ENCODE measurements at regions not wholly inside any gene's neighbourhood (a gene's known extent, or its start where the extent isn't known, plus 50 kb on each side); places are given as distances from the start of the nearest gene placed in this dataset.

- no peak for DNase-seq
These were observed 324.7 kb downstream of the C4orf33 start for GRCh38 chr4:129420637-129421036.

- DNase-seq: no peak
These were observed 326.3 kb downstream of the C4orf33 start for GRCh38 chr4:129422277-129422676.

DNA sequence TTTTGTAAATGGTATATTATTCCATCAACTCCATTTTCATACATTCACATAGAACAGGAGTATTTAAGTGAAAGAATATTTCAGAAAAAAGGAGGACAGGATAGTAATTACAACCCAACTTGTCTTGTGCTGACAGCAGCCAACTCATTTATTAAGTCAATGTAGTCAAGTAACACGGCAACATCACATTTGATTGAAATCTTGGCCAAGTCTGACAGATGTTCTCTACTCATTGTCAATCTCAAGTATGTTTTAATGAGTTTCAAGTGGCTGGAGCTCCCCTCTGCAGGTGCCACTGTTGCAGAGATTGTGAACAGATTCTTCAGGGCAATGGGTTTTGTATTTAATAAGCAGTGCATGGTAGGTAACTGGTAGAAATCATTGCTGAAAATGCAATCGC, 332.5 kb downstream of the C4orf33 start:
- DNase-seq: no peak

GRCh38 chr4:129429581-129430320, 333.8 kb downstream of the C4orf33 start:
- DNase-seq: no peak

DNA sequence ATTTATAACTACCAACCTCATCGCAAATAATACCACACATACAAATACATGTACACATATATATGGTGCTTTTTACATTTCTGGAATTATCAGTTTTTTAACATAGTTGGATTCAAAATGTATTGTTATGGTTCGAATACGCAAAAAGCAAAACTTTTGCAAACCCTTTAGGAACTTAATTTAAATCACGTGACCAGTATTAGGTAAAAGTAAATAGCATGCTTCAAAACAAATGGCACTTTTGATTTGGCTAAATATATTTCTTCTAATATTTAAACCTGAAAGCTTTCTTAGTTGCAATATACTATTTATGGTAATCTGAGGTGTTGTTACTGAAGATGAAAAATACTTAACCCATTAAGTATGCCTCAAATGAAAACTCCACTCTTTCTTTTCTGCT, 341.4 kb downstream of the C4orf33 start:
- DNase-seq: no peak

DNA sequence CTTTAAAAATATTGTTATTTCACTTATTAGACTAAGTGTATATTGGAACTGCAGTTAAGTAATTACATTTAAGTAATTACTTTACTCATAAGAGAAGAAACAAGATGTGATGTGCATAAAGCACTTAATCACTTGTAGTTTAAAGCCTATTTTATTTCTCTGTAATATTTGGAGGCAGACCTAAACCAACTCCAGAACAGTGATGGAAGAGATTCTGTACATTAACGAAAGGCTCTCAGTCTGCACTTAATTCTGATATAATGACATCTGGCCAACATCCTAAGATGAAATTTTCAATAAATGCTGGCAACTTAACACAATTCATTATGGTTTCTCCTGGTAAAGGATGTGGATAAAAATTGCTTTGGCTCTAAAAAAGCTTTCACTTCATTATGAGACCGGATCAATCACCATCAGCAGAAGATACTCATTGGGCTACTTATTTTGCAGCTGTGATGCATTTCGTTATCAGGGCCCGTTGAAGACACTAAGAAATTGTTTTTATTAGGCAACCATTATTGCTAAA, 342.6 kb downstream of the C4orf33 start:
- no peak for DNase-seq

GRCh38 chr4:129446074-129446473, 350.1 kb downstream of the C4orf33 start:
- no peak for DNase-seq

DNA sequence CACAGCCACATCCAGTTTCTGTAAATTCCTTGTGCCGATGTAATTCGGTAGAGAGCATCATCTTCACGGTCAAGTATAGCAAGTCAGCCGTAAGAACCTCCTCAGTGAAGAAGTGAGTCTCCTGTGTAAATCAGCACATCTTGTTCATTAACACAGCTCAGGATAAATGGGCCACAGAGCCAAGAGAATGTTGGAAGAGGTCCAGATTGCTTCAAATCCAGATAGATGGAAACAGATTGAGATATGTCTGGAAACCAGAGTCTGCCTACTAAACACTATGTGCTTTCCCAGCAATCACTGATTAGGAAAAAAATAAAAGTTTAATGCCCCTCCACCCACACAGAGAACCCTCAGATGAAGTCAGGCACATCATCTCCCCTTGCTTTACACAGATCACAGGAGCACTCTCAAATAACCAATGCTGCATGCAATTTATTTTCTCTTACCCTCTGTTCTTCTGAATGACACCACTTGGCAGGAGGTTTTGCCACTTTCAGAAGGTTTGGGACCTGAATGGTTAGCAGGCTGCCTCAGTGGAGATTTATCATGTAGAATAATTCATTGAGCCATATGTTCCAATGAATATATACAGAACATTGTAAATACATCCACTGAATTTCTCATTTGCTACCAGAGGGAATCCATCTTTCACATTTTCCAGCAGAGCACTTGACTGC, 357.7 kb downstream of the C4orf33 start:
- DNase-seq: no peak

DNA sequence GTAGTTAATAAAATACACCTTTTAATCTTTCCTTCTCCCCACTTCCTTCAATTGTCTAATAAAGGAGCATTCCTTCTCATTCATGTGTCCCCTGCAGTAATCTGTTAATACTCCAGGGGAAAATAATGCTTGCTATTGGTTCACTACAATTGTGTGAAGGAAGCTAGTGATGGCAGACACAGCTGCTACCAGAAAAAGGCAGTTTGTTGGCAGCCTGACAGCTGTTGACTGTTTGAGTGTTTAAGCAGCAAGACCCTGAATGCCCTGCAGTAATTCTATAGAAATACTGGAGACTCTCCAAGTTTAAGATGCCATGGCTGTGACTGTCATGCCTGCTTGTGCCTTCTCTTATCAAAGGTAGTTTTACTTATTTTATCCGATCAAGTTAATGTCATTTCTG, 359.5 kb downstream of the C4orf33 start:
- DNase-seq: no peak

GRCh38 chr4:129468624-129469023, 372.7 kb downstream of the C4orf33 start:
- DNase-seq: no peak

DNA sequence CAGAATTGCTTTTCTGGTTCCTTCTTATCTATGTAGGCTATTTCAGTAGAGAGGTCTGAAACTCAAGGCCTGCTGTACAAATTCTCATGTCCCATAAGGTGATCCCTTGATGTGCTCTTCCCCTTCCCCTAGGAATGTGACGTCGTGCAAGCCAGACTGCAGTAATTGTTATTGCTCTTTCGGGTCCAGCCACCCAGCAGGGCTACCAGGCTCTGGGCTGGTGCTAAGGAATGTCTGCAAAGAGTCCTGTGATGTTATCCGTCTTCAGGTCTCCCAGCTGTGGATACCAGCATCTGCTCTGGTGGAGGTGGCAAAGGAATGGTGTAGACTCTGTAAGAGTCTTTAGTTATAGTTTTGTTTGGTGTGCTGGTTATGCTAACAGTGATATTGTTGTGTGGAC, 378.7 kb downstream of the C4orf33 start:
- no peak for DNase-seq

GRCh38 chr4:129481107-129481506, 385.2 kb downstream of the C4orf33 start:
- no peak for DNase-seq

DNA sequence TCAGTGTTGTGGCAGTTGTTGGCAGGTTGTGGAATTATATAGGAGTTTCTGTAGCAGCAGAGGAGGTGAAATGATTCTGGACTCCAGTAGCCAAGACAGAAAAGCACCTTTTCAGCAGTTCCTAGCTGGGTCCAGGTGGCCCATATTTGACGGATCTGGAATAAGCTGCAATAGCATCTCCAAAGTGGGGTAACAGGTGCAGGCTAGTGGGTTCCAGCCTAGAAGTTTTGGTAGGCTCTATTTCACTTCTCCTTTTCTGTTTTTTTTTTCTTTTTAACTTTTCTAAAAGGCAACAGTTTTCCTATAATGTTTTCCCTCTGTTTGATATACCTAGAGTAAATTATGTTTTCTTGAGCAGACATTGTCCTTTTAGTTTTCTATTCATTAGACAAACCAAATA, 392.5 kb downstream of the C4orf33 start:
- DNase-seq: no peak

GRCh38 chr4:129490516-129490915, 394.6 kb downstream of the C4orf33 start:
- DNase-seq: no peak

DNA sequence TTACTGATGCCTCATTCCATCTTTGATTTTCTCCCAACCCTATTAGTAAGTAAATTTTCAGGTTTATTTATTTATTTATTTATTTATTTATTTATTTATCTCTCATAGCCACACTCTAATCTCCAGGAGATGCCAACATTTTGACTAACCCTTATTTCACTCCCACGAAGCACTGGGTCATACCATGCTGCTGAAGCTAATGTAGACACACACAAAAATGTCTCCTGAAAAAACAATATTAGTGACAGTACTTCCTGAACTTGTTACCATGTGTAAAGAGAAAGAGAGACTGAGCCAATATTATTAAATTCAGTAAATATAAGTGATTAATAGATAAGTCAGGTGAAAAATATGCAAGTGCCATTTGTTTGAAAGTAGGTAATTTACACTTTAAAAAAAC, 402.7 kb downstream of the C4orf33 start:
- DNase-seq: no peak

- DNase-seq: no peak
These were observed 418.9 kb downstream of the C4orf33 start for GRCh38 chr4:129514852-129515251.

DNA sequence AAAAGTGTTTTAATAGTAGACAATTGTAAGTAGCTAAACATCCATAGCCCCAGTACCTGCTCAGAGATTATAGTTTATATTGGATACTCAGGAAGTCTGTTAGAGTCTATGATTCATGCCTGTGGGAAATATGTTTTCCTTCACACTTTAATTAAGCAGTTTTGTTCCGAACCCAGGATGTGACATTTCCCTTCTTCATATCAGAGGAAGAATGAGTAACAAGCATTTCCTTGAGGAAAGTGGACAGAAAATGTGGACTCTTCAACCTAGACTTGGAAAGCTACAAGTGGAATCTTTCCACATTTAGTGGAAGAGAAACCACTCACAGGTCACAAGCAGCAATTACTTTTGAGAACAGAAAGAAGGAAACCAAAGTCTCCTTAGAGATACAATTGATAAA, 419.4 kb downstream of the C4orf33 start:
- DNase-seq: no peak

GRCh38 chr4:129526812-129527211, 430.9 kb downstream of the C4orf33 start:
- peak in 2 of 4 experiments; percentile 26 to 43 for DNase-seq

- DNase-seq: no peak
These were observed 435.3 kb downstream of the C4orf33 start for GRCh38 chr4:129531253-129531652.

- peak; percentile 23 to 68 (median 51) for DNase-seq
These were observed 436.6 kb downstream of the C4orf33 start for GRCh38 chr4:129532573-129532972.

DNA sequence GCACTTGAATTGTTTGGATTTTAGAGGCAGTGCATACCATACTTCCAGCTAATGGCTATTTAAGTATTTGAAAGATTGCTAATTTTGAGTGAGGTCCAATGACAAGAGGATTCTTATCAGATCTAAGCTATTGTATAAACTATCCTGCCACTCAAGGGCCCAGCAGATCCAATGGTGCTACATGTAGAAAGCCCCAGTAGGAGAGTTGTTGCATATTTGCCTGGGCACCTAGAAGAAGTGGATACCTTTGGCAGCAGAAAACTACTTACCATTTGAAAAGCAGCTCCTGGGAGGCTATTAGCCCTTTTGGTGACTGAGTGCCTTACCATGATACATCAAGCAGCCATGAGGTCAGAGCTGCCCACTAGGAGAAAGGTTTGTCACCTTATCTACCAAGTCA, 447.3 kb downstream of the C4orf33 start:
- no peak for DNase-seq

DNA sequence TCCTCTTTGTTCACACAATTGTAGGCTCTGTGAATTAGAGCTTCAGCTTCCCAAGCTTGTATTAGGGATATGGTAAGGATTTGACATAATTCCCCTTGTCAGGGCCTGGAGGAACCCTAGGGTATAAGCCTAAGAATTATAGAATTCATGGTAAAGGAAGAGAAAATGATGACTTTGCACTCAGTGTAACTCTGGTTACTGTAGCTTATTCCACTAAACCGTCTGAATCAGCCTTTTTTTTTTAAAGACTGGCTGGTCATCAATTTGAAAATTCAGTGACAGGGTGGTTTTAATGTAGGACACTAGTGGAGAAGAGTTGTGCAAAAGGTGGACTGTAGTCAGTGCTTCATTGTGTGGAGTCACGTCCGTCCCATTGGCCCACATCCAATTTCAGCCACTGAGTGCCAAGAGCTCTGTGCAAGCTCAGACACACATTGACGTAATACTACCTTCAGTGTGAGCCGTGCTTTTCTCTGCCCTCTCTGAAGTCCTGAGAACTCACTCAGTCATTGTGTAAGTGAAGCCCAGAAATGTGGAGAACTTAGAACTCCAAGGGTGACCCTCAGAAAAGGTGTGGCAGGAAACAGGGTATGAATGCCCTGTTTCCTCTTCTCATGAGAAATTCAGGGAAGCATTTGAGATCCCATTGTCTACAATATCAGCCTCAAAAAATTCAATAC, 449.8 kb downstream of the C4orf33 start:
- peak in 1 of 4 experiments; percentile 3 for DNase-seq

DNA sequence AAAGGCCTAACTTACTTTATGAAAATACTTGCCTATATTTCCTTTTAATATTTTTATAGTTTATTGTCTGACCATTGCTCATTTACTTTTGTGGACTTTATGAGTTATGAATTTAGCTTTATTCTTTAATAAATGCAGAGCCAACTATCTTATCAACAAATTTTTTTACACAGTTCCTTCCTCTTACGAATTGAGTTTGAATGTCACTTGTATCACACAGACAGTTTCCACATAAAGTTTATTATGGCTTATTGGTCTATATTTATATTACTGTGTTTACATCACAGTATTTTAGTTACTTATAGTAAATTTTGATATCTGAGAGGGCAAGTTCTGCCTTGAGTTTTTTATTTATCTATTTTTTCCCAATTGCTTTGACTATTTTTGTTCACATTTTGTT, 450.6 kb downstream of the C4orf33 start:
- no peak for DNase-seq

Measured in suppressor macrophage (primary cell).